Loucy (cell line): ENCODE measurements at regions not wholly inside any gene's neighbourhood (a gene's known extent, or its start where the extent isn't known, plus 50 kb on each side); places are given as distances from the start of the nearest gene placed in this dataset.

Experiments used
- EZH2phosphoT487 ChIP-seq: fragments of 200-600 bp; IDR thresholded peaks from 2 replicates; pipeline ENCODE4 v1.6.1; 2018; ENCODE audit warnings: antibody characterized with exemption, mild to moderate bottlenecking, moderate library complexity, borderline replicate concordance
- TF ChIP-seq, protein P1 (sequence below): fragments of 200-600 bp; sonication (generic); conservative IDR thresholded peaks from 2 replicates; pipeline ENCODE4 v1.5.1; 2014; ENCODE audit warnings: mild to moderate bottlenecking, antibody characterized with exemption, low read length

DNA sequence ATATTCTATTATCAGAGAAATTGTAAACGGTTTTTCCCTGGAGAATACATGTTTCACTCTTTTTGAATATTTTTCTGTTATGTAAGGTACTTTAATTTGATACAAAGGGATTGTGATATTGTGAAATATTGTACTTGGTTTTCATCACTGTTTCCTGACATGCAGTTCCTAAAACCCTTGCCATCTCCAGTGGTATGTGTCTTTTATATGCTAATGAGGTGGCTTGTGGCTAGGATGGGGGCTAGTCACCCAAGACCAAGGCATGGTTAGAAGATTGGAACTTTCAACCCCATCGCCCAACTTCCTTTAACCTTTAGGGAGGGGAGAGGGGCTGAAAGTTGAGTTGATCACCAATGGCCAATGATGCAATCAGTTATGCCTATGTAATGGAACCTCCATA is 160.6 kb downstream of the TAF11L14 start:
- TF ChIP-seq, protein P1, sequence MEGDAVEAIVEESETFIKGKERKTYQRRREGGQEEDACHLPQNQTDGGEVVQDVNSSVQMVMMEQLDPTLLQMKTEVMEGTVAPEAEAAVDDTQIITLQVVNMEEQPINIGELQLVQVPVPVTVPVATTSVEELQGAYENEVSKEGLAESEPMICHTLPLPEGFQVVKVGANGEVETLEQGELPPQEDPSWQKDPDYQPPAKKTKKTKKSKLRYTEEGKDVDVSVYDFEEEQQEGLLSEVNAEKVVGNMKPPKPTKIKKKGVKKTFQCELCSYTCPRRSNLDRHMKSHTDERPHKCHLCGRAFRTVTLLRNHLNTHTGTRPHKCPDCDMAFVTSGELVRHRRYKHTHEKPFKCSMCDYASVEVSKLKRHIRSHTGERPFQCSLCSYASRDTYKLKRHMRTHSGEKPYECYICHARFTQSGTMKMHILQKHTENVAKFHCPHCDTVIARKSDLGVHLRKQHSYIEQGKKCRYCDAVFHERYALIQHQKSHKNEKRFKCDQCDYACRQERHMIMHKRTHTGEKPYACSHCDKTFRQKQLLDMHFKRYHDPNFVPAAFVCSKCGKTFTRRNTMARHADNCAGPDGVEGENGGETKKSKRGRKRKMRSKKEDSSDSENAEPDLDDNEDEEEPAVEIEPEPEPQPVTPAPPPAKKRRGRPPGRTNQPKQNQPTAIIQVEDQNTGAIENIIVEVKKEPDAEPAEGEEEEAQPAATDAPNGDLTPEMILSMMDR = no peak
- TF ChIP-seq EZH2phosphoT487 = no peak
